Spinal cord (tissue), 9 donors: ENCODE measurements at regions not wholly inside any gene's neighbourhood (a gene's known extent, or its start where the extent isn't known, plus 50 kb on each side); places are given as distances from the start of the nearest gene placed in this dataset.
A peak's percentile ranks its signal among the peaks of the same experiment; 100 is the strongest.

Experiments used
- DNase-seq, 6 donors: peaks; one replicate each; pipeline versions ENCODE4 v3.0.0 to v3.0.0-alpha.2; 2013 to 2015; ENCODE audit warnings: low spot score in 6 of 6, low read depth in 4 of 6
- H3K27ac ChIP-seq: one replicate; pipeline ENCODE4 v1.5.1; 2013; ENCODE audit warnings: low read depth, low read length, control low read depth
- H3K27me3 ChIP-seq: one replicate; pipeline ENCODE4 v1.6.1; 2013; ENCODE audit warnings: low read length; ENCODE audit not compliant: control insufficient read depth, insufficient read depth
- H3K36me3 ChIP-seq: one replicate; pipeline ENCODE4 v1.6.1; 2013; ENCODE audit warnings: low read length; ENCODE audit not compliant: control insufficient read depth, insufficient read depth
- H3K4me1 ChIP-seq: one replicate; pipeline ENCODE4 v1.6.1; 2013; ENCODE audit warnings: low read length; ENCODE audit not compliant: control insufficient read depth, insufficient read depth
- H3K4me3 ChIP-seq: one replicate; pipeline ENCODE4 v1.5.1; 2013; ENCODE audit warnings: low read depth, low read length, control low read depth
- H3K9me3 ChIP-seq: one replicate; pipeline ENCODE4 v1.6.1; 2013; ENCODE audit warnings: low read length; ENCODE audit not compliant: control insufficient read depth, insufficient read depth
- WGBS: methylation state at CpG from one replicate; pipeline ENCODE4 v1.1.5; 2013; ENCODE audit warnings: missing lambda C conversion rate; ENCODE audit not compliant: insufficient coverage; 5-methylcytosine and 5-hydroxymethylcytosine counted together
- donor health status: healthy.

DNA sequence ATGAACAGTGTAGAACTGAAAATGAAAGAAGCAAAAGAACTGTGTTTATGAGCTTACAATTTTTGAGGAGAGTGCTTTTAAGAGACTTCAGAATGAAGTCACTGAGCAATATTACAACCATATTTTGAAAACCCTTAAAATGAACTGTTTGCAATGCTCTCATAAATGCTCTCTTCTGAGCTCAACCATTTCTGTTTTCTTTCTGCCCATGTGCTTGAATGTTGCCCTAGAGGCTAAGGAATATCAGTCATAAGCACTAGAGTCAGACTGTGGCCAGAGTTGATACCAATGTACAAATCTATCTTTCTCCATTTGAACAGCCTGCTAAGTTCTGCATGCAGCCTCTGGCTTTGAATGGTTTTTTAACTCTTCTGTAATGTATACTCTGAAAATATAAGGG is 1092.8 kb downstream of the PCDH9 start:
- H3K36me3 ChIP-seq = no peaks in the 10 kb centered on the region
- no peak overlapping the region for H3K27ac ChIP-seq
- no peaks in the 10 kb centered on the region for H3K27me3 ChIP-seq
- no peaks in the 10 kb centered on the region for H3K4me1 ChIP-seq
- no peak for DNase-seq
- no peak overlapping the region for H3K4me3 ChIP-seq
- no peaks in the 10 kb centered on the region for H3K9me3 ChIP-seq

GRCh38 chr13:66128692-66129269 is 1101.4 kb downstream of the PCDH9 start:
- no CpG with 5 or more reads among the region's 4 CpGs for WGBS
- Histone ChIP-seq H3K27me3 (no peaks in the 10 kb centered on the region), H3K27ac (no peak overlapping the region), H3K9me3 (no peaks in the 10 kb centered on the region), H3K4me3 (no peak overlapping the region), H3K36me3 (no peaks in the 10 kb centered on the region), H3K4me1 (no peaks in the 10 kb centered on the region)
- no peak for DNase-seq

GRCh38 chr13:66128201-66128600 is 1101.9 kb downstream of the PCDH9 start:
- H3K4me3 ChIP-seq = no peak overlapping the region
- no peaks in the 10 kb centered on the region for H3K4me1 ChIP-seq
- H3K9me3 ChIP-seq = no peaks in the 10 kb centered on the region
- no peak overlapping the region for H3K27ac ChIP-seq
- no peaks in the 10 kb centered on the region for H3K36me3 ChIP-seq
- DNase-seq = no peak
- no CpG with 5 or more reads among the region's 1 CpG for WGBS
- no peaks in the 10 kb centered on the region for H3K27me3 ChIP-seq

- Histone ChIP-seq H3K27ac (no peak overlapping the region), H3K36me3 (no peaks in the 10 kb centered on the region), H3K4me1 (no peaks in the 10 kb centered on the region), H3K9me3 (no peaks in the 10 kb centered on the region), H3K27me3 (no peaks in the 10 kb centered on the region), H3K4me3 (no peak overlapping the region)
- no peak for DNase-seq
- WGBS = no CpG with 5 or more reads among the region's 4 CpGs
Measured at GRCh38 chr13:66117563-66117962, 1112.6 kb downstream of the PCDH9 start.

GRCh38 chr13:66113882-66114526 is 1116.1 kb downstream of the PCDH9 start:
- Histone ChIP-seq H3K4me3 (no peak overlapping the region), H3K9me3 (no peaks in the 10 kb centered on the region), H3K27me3 (no peaks in the 10 kb centered on the region), H3K27ac (no peak overlapping the region), H3K4me1 (no peaks in the 10 kb centered on the region), H3K36me3 (no peaks in the 10 kb centered on the region)
- WGBS = 82% methylated on average over 1 of the region's 5 CpGs
- no peak for DNase-seq

DNA sequence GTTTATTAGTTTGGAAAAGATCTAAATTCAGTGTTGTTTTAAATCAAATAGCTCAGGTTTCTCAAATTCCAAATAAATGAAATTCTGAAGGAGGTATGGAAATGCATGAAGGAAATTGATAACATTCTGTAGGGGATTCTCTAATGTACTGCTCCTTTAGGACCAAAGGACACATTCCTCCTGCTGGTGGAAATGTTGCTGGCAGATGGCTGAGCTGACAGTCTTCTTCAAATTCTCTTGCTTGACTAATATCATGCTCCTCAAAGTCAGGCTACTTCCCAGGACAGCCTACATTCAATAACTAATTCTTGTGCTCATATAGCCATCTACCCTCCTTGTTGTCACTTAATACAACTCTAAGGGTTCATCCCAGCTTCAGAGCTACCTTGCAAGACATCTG is 1118.5 kb downstream of the PCDH9 start:
- Histone ChIP-seq H3K9me3 (no peaks in the 10 kb centered on the region), H3K27ac (no peak overlapping the region), H3K27me3 (no peaks in the 10 kb centered on the region), H3K4me3 (no peak overlapping the region), H3K4me1 (no peaks in the 10 kb centered on the region), H3K36me3 (no peaks in the 10 kb centered on the region)
- no peak for DNase-seq

DNA sequence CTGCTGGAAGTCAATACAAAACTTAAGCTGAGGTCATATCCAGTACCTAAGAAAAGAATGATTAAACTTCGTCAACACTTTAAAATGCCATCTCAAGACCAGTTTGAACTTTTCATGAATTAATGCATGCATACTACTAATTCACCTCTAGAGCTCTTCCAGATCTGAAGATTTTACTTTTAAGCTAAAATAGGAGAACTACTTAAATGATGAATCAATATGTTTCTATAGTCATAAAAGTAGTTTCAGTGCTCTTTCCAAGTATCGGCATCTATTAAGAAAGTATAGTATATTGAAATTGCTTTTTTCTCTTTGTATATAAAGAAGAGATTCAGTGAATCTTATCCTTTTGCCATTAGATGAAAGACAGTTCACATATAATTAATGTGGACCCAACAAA is 1123.9 kb downstream of the PCDH9 start:
- no peaks in the 10 kb centered on the region for H3K36me3 ChIP-seq
- 100% methylated on average over 1 of the region's 2 CpGs for WGBS
- no peak overlapping the region for H3K27ac ChIP-seq
- no peak for DNase-seq
- no peaks in the 10 kb centered on the region for H3K9me3 ChIP-seq
- no peaks in the 10 kb centered on the region for H3K4me1 ChIP-seq
- H3K4me3 ChIP-seq = no peak overlapping the region
- H3K27me3 ChIP-seq = no peaks in the 10 kb centered on the region

DNA sequence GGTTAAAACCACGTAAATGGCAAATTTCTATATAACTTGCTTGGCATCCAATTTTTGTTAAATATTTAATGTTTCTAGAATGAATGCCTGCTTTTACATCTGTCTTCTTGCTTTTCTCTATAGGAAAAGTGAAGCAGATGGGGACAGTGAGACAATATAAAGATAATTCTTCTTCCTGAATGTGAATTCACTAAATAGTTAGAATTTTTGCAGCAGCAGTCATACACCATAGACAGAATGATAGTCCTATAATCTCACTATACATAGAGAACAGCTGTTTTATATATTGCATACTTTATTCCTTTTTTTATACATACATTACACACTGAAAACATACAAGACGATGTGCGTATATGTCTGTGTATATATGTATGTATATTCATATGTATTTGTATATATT is 1127.3 kb downstream of the PCDH9 start:
- Histone ChIP-seq H3K36me3 (no peaks in the 10 kb centered on the region), H3K4me3 (no peak overlapping the region), H3K27me3 (no peaks in the 10 kb centered on the region), H3K27ac (no peak overlapping the region), H3K9me3 (no peaks in the 10 kb centered on the region), H3K4me1 (no peaks in the 10 kb centered on the region)
- WGBS = no CpG with 5 or more reads among the region's 3 CpGs
- peak in 1 of 6 donors; percentile 18 for DNase-seq

DNA sequence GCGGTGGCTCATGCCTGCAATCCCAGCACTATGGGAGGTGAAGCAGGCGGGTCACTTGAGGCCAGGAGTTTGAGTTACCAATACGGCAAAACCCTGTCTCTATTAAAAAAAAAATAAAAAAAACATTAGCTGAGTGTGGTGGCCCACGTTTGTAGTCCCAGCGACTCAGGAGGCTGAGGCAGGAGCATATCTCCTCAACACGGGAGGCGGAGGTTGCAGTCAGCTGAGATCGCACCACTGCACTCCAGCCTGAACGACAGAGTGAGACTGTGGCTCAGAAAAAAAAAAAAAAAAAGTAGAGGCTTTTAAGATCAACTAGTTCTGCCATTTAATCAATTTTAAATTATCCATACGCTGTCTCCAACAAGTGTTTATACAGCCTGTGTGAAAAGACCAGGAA is 1130.3 kb downstream of the PCDH9 start:
- WGBS = 88% methylated on average over 4 of the region's 10 CpGs
- H3K4me3 ChIP-seq = no peak overlapping the region
- no peaks in the 10 kb centered on the region for H3K9me3 ChIP-seq
- H3K27me3 ChIP-seq = no peaks in the 10 kb centered on the region
- no peak overlapping the region for H3K27ac ChIP-seq
- no peaks in the 10 kb centered on the region for H3K36me3 ChIP-seq
- H3K4me1 ChIP-seq = no peaks in the 10 kb centered on the region
- no peak for DNase-seq

DNA sequence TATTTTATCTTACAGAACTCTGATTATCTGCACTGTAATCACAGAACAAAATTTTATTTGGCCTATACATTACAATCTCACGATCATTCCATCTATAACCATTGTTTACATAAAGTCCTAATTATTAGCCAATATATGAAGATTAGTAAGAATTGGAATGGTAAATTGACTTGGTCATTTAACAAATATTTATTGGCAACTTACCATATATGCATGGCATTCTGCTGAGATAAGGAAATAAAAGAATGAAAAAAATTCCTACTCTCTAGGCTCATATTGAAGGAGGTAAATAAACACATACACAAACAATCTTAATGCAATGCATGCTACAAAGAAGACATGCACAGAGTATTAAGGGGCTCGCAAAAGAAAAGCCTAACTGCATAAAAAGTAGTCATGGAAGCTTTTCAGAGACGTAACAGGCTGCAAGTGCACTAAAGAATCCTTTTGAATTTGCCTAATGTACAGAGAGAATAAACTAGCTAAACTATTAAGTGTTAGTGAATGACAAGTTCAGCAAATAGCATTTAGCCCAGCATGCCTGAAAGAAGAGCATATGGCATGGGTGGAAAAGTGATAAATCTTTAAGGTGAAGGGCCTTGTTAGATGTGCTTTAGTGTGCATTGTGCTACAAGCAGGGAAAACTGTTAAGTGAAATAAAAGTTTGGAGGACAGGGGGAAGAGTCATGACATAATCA is 1131.1 kb downstream of the PCDH9 start:
- no peaks in the 10 kb centered on the region for H3K36me3 ChIP-seq
- no peak overlapping the region for H3K4me3 ChIP-seq
- WGBS = 36% methylated on average over 2 of the region's 3 CpGs
- H3K9me3 ChIP-seq = no peaks in the 10 kb centered on the region
- no peak overlapping the region for H3K27ac ChIP-seq
- no peaks in the 10 kb centered on the region for H3K27me3 ChIP-seq
- peak in 2 of 6 donors; percentile 2 to 50 for DNase-seq
- no peaks in the 10 kb centered on the region for H3K4me1 ChIP-seq
